Spleen (tissue), 7 donors: ENCODE measurements at regions not wholly inside any gene's neighbourhood (a gene's known extent, or its start where the extent isn't known, plus 50 kb on each side); places are given as distances from the start of the nearest gene placed in this dataset.

Source experiments
- POLR2A ChIP-seq, 3 donors: fragments of 450-650 bp; IDR thresholded peaks; one replicate each; pipeline ENCODE4 v1.5.1; 2017; ENCODE audit warnings: antibody characterized with exemption in 3 of 3, mild to moderate bottlenecking in 1 of 3
- POLR2AphosphoS5 ChIP-seq, 3 donors: sonication (generic); formaldehyde crosslinking; IDR thresholded peaks; one replicate each; pipeline ENCODE4 v1.5.1; 2017; ENCODE audit warnings: antibody characterized with exemption in 3 of 3
- TF ChIP-seq, protein P1 (sequence below), 11 experiments: fragments of 200-600 bp in 7 of 11; fragments of 450-650 bp in 4 of 11; sonication (generic) in 4 of 11; IDR thresholded peaks in 8 of 11; conservative IDR thresholded peaks in 3 of 11; 1 replicate in 7 of 11; 2 replicates in 4 of 11; pipeline versions ENCODE4 v1.4.0 to v1.8.0; 2016 to 2021; ENCODE audit warnings: antibody characterized with exemption in 11 of 11, inconsistent platforms in 4 of 11, mild to moderate bottlenecking in 1 of 11
- donor health status: DM: no; HTN: no; CAD: no; lungs with moderate emphysema.
- donor health status: DM: no; HTN: no; CAD: no.
- donor health status: DM: no; HTN: no; CAD: no.

DNA sequence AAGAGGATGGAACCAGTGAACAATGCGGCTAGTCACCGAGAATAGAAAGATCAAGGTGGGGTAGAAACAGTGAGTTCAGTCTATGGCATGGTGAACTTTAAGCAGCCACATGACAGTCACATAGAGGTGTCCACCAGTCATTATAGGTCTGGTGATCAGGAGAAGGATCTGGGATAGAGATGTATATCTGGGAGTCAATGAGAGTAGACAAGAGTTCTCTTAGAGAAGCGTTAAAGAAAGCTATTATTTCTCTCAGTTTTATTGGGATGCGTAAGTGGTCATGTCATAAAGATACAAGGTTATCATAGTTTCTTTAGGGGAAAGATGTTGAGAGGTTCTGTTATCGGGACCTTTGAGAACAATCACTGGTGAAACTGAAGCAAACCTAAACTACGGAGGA is 136.1 kb upstream of the SLC38A2 start:
- TF ChIP-seq, protein P1, sequence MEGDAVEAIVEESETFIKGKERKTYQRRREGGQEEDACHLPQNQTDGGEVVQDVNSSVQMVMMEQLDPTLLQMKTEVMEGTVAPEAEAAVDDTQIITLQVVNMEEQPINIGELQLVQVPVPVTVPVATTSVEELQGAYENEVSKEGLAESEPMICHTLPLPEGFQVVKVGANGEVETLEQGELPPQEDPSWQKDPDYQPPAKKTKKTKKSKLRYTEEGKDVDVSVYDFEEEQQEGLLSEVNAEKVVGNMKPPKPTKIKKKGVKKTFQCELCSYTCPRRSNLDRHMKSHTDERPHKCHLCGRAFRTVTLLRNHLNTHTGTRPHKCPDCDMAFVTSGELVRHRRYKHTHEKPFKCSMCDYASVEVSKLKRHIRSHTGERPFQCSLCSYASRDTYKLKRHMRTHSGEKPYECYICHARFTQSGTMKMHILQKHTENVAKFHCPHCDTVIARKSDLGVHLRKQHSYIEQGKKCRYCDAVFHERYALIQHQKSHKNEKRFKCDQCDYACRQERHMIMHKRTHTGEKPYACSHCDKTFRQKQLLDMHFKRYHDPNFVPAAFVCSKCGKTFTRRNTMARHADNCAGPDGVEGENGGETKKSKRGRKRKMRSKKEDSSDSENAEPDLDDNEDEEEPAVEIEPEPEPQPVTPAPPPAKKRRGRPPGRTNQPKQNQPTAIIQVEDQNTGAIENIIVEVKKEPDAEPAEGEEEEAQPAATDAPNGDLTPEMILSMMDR (IDR thresholded peaks at IDR 0.05 in 8 of 11, conservative IDR thresholded peaks at IDR 0.05 in 3 of 11) = no peak
- TF ChIP-seq POLR2AphosphoS5 (IDR thresholded peaks at IDR 0.05) (no peak), POLR2A (IDR thresholded peaks at IDR 0.05) (no peak)
